HG03432 (cell line): ENCODE measurements at regions not wholly inside any gene's neighbourhood (a gene's known extent, or its start where the extent isn't known, plus 50 kb on each side); places are given as distances from the start of the nearest gene placed in this dataset.

Experiments used
- ATAC-seq: cut with Tn5 transposase; IDR thresholded peaks from one replicate; pipeline ENCODE4 v1.9.1; 2021; ENCODE audit warnings: mild to moderate bottlenecking, moderate library complexity; ENCODE audit not compliant: unreplicated experiment

GRCh38 chr12:90061809-90062208, 353.2 kb upstream of the ATP2B1 start:
- no peak for ATAC-seq

- ATAC-seq = no peak
These were observed 351.4 kb upstream of the ATP2B1 start for GRCh38 chr12:90060031-90060430.

- ATAC-seq = no peak
These were observed 350.1 kb upstream of the ATP2B1 start for GRCh38 chr12:90058704-90059103.

GRCh38 chr12:90055071-90055470, 346.4 kb upstream of the ATP2B1 start:
- ATAC-seq = no peak

GRCh38 chr12:90048918-90049317, 340.3 kb upstream of the ATP2B1 start:
- ATAC-seq = no peak

GRCh38 chr12:90045559-90045958, 336.9 kb upstream of the ATP2B1 start:
- no peak for ATAC-seq

GRCh38 chr12:90044069-90044468, 335.4 kb upstream of the ATP2B1 start:
- no peak for ATAC-seq

- ATAC-seq = no peak
These were observed 334.4 kb upstream of the ATP2B1 start for GRCh38 chr12:90042920-90043641.

GRCh38 chr12:90038289-90038688, 329.7 kb upstream of the ATP2B1 start:
- ATAC-seq = no peak

GRCh38 chr12:90037740-90038139, 329.1 kb upstream of the ATP2B1 start:
- no peak for ATAC-seq

GRCh38 chr12:90036637-90037036, 328.0 kb upstream of the ATP2B1 start:
- ATAC-seq = no peak

GRCh38 chr12:90030726-90031125, 322.1 kb upstream of the ATP2B1 start:
- ATAC-seq = no peak

- no peak for ATAC-seq
These were observed 320.7 kb upstream of the ATP2B1 start for GRCh38 chr12:90029317-90029716.

GRCh38 chr12:90028635-90029051, 320.0 kb upstream of the ATP2B1 start:
- ATAC-seq = no peak

GRCh38 chr12:90027889-90028634, 319.4 kb upstream of the ATP2B1 start:
- no peak for ATAC-seq

GRCh38 chr12:90027041-90027440, 318.4 kb upstream of the ATP2B1 start:
- ATAC-seq = no peak

- no peak for ATAC-seq
These were observed 317.9 kb upstream of the ATP2B1 start for GRCh38 chr12:90026516-90026915.

GRCh38 chr12:90024262-90024661, 315.6 kb upstream of the ATP2B1 start:
- no peak for ATAC-seq

- ATAC-seq = no peak
These were observed 314.7 kb upstream of the ATP2B1 start for GRCh38 chr12:90023207-90023900.

- ATAC-seq = no peak
These were observed 313.3 kb upstream of the ATP2B1 start for GRCh38 chr12:90021795-90022440.

- no peak for ATAC-seq
These were observed 312.2 kb upstream of the ATP2B1 start for GRCh38 chr12:90020881-90021280.
